PC-3 (cell line): ENCODE measurements at regions not wholly inside any gene's neighbourhood (a gene's known extent, or its start where the extent isn't known, plus 50 kb on each side); places are given as distances from the start of the nearest gene placed in this dataset.

Experiments used
- ATAC-seq: fragments of 200-7000 bp; cut with Tn5 transposase; 2 replicates; pipeline ENCODE4 v1.9.1; 2020; ENCODE audit warnings: mild to moderate bottlenecking, moderate library complexity
- BruUV-seq: library from RNA; stranded (reverse); fragments of 400-500 nt; replicated peaks from 2 replicates; lab custom pipeline; 2021; lab: Mats Ljungman, UMichigan
- CTCF ChIA-PET: fragments of 300-600 bp; sonication (Branson Sonifier 250); formaldehyde crosslinking; loops from one replicate; lab custom pipeline; 2022; ENCODE audit warnings: antibody characterized with exemption; lab: Charles Lee
- POLR2A ChIA-PET: fragments of 300-600 bp; sonication (Branson Sonifier 250); formaldehyde crosslinking; loops from one replicate; lab custom pipeline; 2022; ENCODE audit warnings: antibody characterized with exemption; ENCODE audit not compliant: unreplicated experiment; lab: Charles Lee
- DNase-seq: peaks from one replicate; pipeline ENCODE4 v3.0.0-alpha.2; 2015
- H2AFZ ChIP-seq: fragments of 300-600 bp; sonication (generic); 2 replicates; pipeline ENCODE4 v1.6.0; 2016; ENCODE audit warnings: antibody characterized with exemption, low read length
- H3F3A ChIP-seq: fragments of 300-600 bp; sonication (generic); one replicate; pipeline ENCODE4 v1.6.0; 2017; ENCODE audit warnings: antibody characterized with exemption, low read length, control low read depth, mild to moderate bottlenecking; ENCODE audit not compliant: unreplicated experiment
- H3K27ac ChIP-seq: fragments of 300-600 bp; sonication (generic); 2 replicates; pipeline ENCODE4 v1.5.1; 2016; ENCODE audit warnings: mild to moderate bottlenecking, low read length
- H3K27me3 ChIP-seq: fragments of 300-600 bp; sonication (generic); 2 replicates; pipeline ENCODE4 v1.6.1; 2016; ENCODE audit warnings: low read length, mixed read lengths
- H3K36me3 ChIP-seq: fragments of 300-600 bp; sonication (generic); 2 replicates; pipeline ENCODE4 v1.6.1; 2016; ENCODE audit warnings: low read depth, mixed run types, low read length, mixed read lengths
- H3K4me1 ChIP-seq: fragments of 300-600 bp; sonication (generic); 2 replicates; pipeline ENCODE4 v1.5.1; 2016; ENCODE audit warnings: low read length; ENCODE audit not compliant: insufficient read depth
- H3K4me2 ChIP-seq: fragments of 300-600 bp; sonication (generic); 2 replicates; pipeline ENCODE4 v1.6.0; 2016; ENCODE audit warnings: low read length
- H3K4me3 ChIP-seq: fragments of 300-600 bp; sonication (generic); 2 replicates; pipeline ENCODE4 v1.5.1; 2016; ENCODE audit warnings: mild to moderate bottlenecking, low read length, mixed read lengths
- H3K79me2 ChIP-seq: fragments of 300-600 bp; sonication (generic); 2 replicates; pipeline ENCODE4 v1.6.1; 2017; ENCODE audit warnings: low read length, mixed read lengths
- H3K9ac ChIP-seq: fragments of 300-600 bp; sonication (generic); 2 replicates; pipeline ENCODE4 v1.6.0; 2016; ENCODE audit warnings: mild to moderate bottlenecking, low read length
- H3K9me2 ChIP-seq: fragments of 300-600 bp; sonication (generic); replicated peaks from 2 replicates; pipeline ENCODE4 v1.6.1; 2016; ENCODE audit warnings: mixed run types, low read length, mixed read lengths
- H3K9me3 ChIP-seq: fragments of 300-600 bp; sonication (generic); 2 replicates; pipeline ENCODE4 v1.6.1; 2016; ENCODE audit warnings: low read length, mixed read lengths
- H4K20me1 ChIP-seq: fragments of 300-600 bp; sonication (generic); 2 replicates; pipeline ENCODE4 v1.6.1; 2016; ENCODE audit warnings: low read length, mixed read lengths
- EZH2 ChIP-seq: fragments of 300-600 bp; sonication (generic); IDR thresholded peaks from one replicate; pipeline ENCODE4 v1.6.1; 2017; ENCODE audit warnings: antibody characterized with exemption, mild to moderate bottlenecking, low read length; ENCODE audit not compliant: unreplicated experiment
- EZH2phosphoT487 ChIP-seq: fragments of 300-600 bp; sonication (generic); IDR thresholded peaks from 2 replicates; pipeline ENCODE4 v1.6.1; 2018; ENCODE audit warnings: mild to moderate bottlenecking, antibody characterized with exemption, low read length, borderline replicate concordance
- intact Hi-C: fragments of 100-400 bp; cut with micrococcal nuclease; formaldehyde crosslinking; loops from 2 replicates; pipeline ENCODE4 v1.9.0; 2023
- TF ChIP-seq, protein P1 (sequence below): fragments of 300-600 bp; sonication (generic); conservative IDR thresholded peaks from 2 replicates; pipeline ENCODE4 v1.5.1; 2017; ENCODE audit warnings: antibody characterized with exemption, low read depth, mild to moderate bottlenecking, low read length

DNA sequence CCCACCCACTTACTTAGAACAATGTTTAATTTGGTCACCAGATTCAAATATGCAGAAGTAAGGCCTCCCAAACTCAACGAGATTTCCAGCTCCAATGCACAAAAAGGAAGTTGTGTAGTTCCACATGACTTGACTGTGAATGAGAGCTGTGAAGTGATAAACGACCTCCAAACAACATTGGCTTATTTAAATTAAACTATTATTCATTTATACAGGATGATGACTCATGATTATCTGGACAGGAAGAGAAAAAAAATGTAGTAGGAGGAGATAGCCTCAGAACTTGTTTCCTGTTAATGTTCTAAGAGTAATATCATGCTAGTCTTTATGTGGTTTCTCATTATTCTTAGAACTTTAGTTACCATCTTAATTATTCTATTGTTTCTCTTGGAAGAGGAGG is 237.3 kb downstream of the C1D start:
- Histone ChIP-seq H3K79me2 (no peaks in the 10 kb centered on the region), H4K20me1 (no peaks in the 10 kb centered on the region), H3K27ac (peak overlapping the region; percentile 40; the same call in 1 of the 2 replicates), H3F3A (no peaks in the 10 kb centered on the region), H3K9ac (no peak overlapping the region), H3K9me3 (no peaks in the 10 kb centered on the region), H3K4me1 (peaks cover 10% of the 10 kb centered on the region), H2AFZ (peak overlapping the region; percentile 40), H3K36me3 (no peaks in the 10 kb centered on the region), H3K4me2 (peak overlapping the region; percentile 27; the same call in 1 of the 2 replicates), H3K27me3 (no peaks in the 10 kb centered on the region), H3K9me2 (no peaks in the 10 kb centered on the region), H3K4me3 (no peak overlapping the region)
- TF ChIP-seq EZH2 (no peak), EZH2phosphoT487 (no peak)
- TF ChIP-seq, protein P1, sequence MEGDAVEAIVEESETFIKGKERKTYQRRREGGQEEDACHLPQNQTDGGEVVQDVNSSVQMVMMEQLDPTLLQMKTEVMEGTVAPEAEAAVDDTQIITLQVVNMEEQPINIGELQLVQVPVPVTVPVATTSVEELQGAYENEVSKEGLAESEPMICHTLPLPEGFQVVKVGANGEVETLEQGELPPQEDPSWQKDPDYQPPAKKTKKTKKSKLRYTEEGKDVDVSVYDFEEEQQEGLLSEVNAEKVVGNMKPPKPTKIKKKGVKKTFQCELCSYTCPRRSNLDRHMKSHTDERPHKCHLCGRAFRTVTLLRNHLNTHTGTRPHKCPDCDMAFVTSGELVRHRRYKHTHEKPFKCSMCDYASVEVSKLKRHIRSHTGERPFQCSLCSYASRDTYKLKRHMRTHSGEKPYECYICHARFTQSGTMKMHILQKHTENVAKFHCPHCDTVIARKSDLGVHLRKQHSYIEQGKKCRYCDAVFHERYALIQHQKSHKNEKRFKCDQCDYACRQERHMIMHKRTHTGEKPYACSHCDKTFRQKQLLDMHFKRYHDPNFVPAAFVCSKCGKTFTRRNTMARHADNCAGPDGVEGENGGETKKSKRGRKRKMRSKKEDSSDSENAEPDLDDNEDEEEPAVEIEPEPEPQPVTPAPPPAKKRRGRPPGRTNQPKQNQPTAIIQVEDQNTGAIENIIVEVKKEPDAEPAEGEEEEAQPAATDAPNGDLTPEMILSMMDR = no peak
- intact Hi-C loops = no loop called here
- POLR2A ChIA-PET = no interaction called here
- ATAC-seq (peak; percentile 81), DNase-seq (peak; percentile 63)
- CTCF ChIA-PET = interaction anchor here (0.7 kb wide), 1 partner anchor 220 kb away, joined by 3 read pairs; no protein-coding TSS in a partner anchor
- BruUV-seq = no TSS peak

DNA sequence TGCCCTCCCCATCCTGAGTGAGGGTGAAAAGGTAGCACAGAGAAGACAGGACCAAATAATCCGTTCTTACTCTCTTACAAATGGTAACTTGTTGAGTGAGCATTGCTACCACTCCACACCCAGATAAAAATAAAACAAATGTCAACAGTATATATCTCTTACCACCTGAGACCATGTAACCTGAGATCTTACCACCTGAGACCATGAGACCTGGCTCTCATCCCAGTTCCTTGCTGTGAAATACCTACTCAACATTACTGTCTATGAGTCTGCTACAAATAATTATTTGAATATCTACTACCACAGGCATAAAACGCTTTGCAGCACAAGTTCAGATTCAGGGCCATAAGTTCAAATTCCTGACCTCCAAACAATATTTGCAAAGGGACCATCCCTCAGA is 234.7 kb downstream of the C1D start:
- Histone ChIP-seq H3K79me2 (no peaks in the 10 kb centered on the region), H3K27me3 (no peaks in the 10 kb centered on the region), H3K9me2 (no peaks in the 10 kb centered on the region), H3F3A (no peaks in the 10 kb centered on the region), H3K36me3 (no peaks in the 10 kb centered on the region), H3K9ac (no peak overlapping the region), H4K20me1 (no peaks in the 10 kb centered on the region), H3K4me2 (no peak overlapping the region), H2AFZ (no peak overlapping the region), H3K9me3 (no peaks in the 10 kb centered on the region), H3K4me1 (peaks cover 10% of the 10 kb centered on the region), H3K4me3 (no peak overlapping the region), H3K27ac (no peak overlapping the region)
- BruUV-seq = no TSS peak
- peak; percentile 10 for DNase-seq
- TF ChIP-seq EZH2phosphoT487 = no peak
- TF ChIP-seq, protein P1 = no peak
- no peak for TF ChIP-seq EZH2
- ChIA-PET CTCF (no interaction called here), POLR2A (no interaction called here)
- intact Hi-C loops = no loop called here
- no peak for ATAC-seq

- Histone ChIP-seq H3K4me3 (no peak overlapping the region), H3K27me3 (no peaks in the 10 kb centered on the region), H3K9ac (no peak overlapping the region), H3K9me2 (no peaks in the 10 kb centered on the region), H3K79me2 (no peaks in the 10 kb centered on the region), H3K36me3 (no peaks in the 10 kb centered on the region), H3K9me3 (no peaks in the 10 kb centered on the region), H4K20me1 (no peaks in the 10 kb centered on the region), H3K4me2 (no peak overlapping the region), H3K27ac (no peak overlapping the region), H3F3A (no peaks in the 10 kb centered on the region), H3K4me1 (peaks cover 7% of the 10 kb centered on the region), H2AFZ (no peak overlapping the region)
- BruUV-seq = no TSS peak
- POLR2A ChIA-PET = no interaction called here
- TF ChIP-seq EZH2phosphoT487 (no peak), EZH2 (no peak)
- TF ChIP-seq, protein P1 = no peak
- intact Hi-C loops = no loop called here
- CTCF ChIA-PET = no interaction called here
- no peak for ATAC-seq
- no peak for DNase-seq
Observed at GRCh38 chr2:67829470-67829869, 233.3 kb downstream of the C1D start.
